ENCODE measurements at regions not wholly inside any gene's neighbourhood (a gene's known extent, or its start where the extent isn't known, plus 50 kb on each side); places are given as distances from the start of the nearest gene placed in this dataset.

- no peak for TF ChIP-seq CTCF (conservative IDR thresholded peaks at IDR 0.05 in 1 of 2, IDR thresholded peaks at IDR 0.05 in 1 of 2; ENCODE audit: extremely low read depth in 1 of 2, insufficient read depth in 1 of 2, low read depth in 1 of 2, low read length in 2 of 2)
- TF ChIP-seq EZH2 (IDR thresholded peaks at IDR 0.05; ENCODE audit: borderline replicate concordance, low read length), result no peak
Observed at GRCh38 chr4:111018216-111018615, 395.3 kb upstream of the PITX2 start.

All from mammary epithelial cell (primary cell).